ENCODE measurements at regions not wholly inside any gene's neighbourhood (a gene's known extent, or its start where the extent isn't known, plus 50 kb on each side); places are given as distances from the start of the nearest gene placed in this dataset.

- Mint-ChIP-seq H3K36me3 (ENCODE audit: low read depth) (no peaks in the 10 kb centered on the region), H3K9me3 (no peaks in the 10 kb centered on the region), H3K27me3 (ENCODE audit: insufficient read depth, low read depth, poor library complexity) (no peaks in the 10 kb centered on the region), H3K27ac (no peak overlapping the region), H3K4me3 (no peak overlapping the region), H3K4me1 (no peaks in the 10 kb centered on the region)
- H3F3A ChIP-seq (replicated peaks; ENCODE audit: low read depth) = no peaks in the 10 kb centered on the region
- H3K27ac ChIP-seq (ENCODE audit: low read depth) = no peak overlapping the region
- no peaks in the 10 kb centered on the region for H3K9me2 ChIP-seq (ENCODE audit: insufficient read depth)
- no peak for DNase-seq (ENCODE audit: low spot score)
- H4K20me1 ChIP-seq (replicated peaks; ENCODE audit: insufficient read depth) = no peaks in the 10 kb centered on the region
- no peaks in the 10 kb centered on the region for H3K79me2 ChIP-seq (replicated peaks; ENCODE audit: insufficient read depth)
- no peaks in the 10 kb centered on the region for H3K36me3 ChIP-seq (ENCODE audit: insufficient read depth)
- ATAC-seq = no peak
- H3K4me1 ChIP-seq (ENCODE audit: insufficient read depth) = no peaks in the 10 kb centered on the region
- H2AFZ ChIP-seq = no peak overlapping the region
- TF ChIP-seq JUNB (IDR thresholded peaks at IDR 0.05; ENCODE audit: unreplicated experiment) = no peak
- no peak for TF ChIP-seq CTCF (conservative IDR thresholded peaks at IDR 0.05; ENCODE audit: low read depth in 2 of 2)
- TF ChIP-seq EZH2phosphoT487 (IDR thresholded peaks at IDR 0.05; ENCODE audit: unreplicated experiment) = no peak
- TF ChIP-seq NANOG (IDR thresholded peaks at IDR 0.05; ENCODE audit: borderline replicate concordance) = no peak
- TF ChIP-seq STAT1 (IDR thresholded peaks at IDR 0.05; ENCODE audit: unreplicated experiment) = no peak
- TF ChIP-seq POLR2AphosphoS5 (IDR thresholded peaks at IDR 0.05; ENCODE audit: low read depth) = no peak
- no peaks in the 10 kb centered on the region for H3K27me3 ChIP-seq (ENCODE audit: insufficient read depth)
- no peak overlapping the region for H3K4me2 ChIP-seq
- H3K4me3 ChIP-seq = no peak overlapping the region
These were observed 224.3 kb upstream of the PHYHIPL start for GRCh38 chr10:58952162-58952601.

GRCh38 chr10:58952747-58953466 lies 223.5 kb upstream of the PHYHIPL start:
- TF ChIP-seq CTCF (conservative IDR thresholded peaks at IDR 0.05; ENCODE audit: low read depth in 2 of 2) (peak; percentile 74 to 84), REST (IDR thresholded peaks at IDR 0.05; ENCODE audit: unreplicated experiment) (no peak)
- no peaks in the 10 kb centered on the region for H3K36me3 Mint-ChIP-seq (ENCODE audit: low read depth)
- H3K4me1 ChIP-seq (ENCODE audit: insufficient read depth) = no peaks in the 10 kb centered on the region
- H3F3A ChIP-seq (replicated peaks; ENCODE audit: low read depth) = no peaks in the 10 kb centered on the region
- H2AFZ ChIP-seq = no peak overlapping the region
- H3K79me2 ChIP-seq (replicated peaks; ENCODE audit: insufficient read depth) = no peaks in the 10 kb centered on the region
- no peaks in the 10 kb centered on the region for H3K27me3 ChIP-seq (ENCODE audit: insufficient read depth)
- no peaks in the 10 kb centered on the region for H3K27me3 Mint-ChIP-seq (ENCODE audit: insufficient read depth, low read depth, poor library complexity)
- no peaks in the 10 kb centered on the region for H3K36me3 ChIP-seq (ENCODE audit: insufficient read depth)
- ATAC-seq = peak; percentile 79
- H4K20me1 ChIP-seq (replicated peaks; ENCODE audit: insufficient read depth) = no peaks in the 10 kb centered on the region
- H3K4me2 ChIP-seq = no peak overlapping the region
- H3K27ac Mint-ChIP-seq = no peak overlapping the region
- H3K4me1 Mint-ChIP-seq = no peaks in the 10 kb centered on the region
- H3K27ac ChIP-seq (ENCODE audit: low read depth) = no peak overlapping the region
- no peaks in the 10 kb centered on the region for H3K9me2 ChIP-seq (ENCODE audit: insufficient read depth)
- H3K4me3 ChIP-seq = no peak overlapping the region
- DNase-seq (ENCODE audit: low spot score) = peak; percentile 74
- H3K4me3 Mint-ChIP-seq = no peak overlapping the region
- no peaks in the 10 kb centered on the region for H3K9me3 Mint-ChIP-seq

Measured in GM23338 (cell line).